ENCODE measurements at regions not wholly inside any gene's neighbourhood (a gene's known extent, or its start where the extent isn't known, plus 50 kb on each side); places are given as distances from the start of the nearest gene placed in this dataset.
"Not testable (repeated sequence)": the region's sequence is repeated elsewhere in the genome, so short reads cannot be mapped to it uniquely, and the experiment has no call there.

GRCh38 chr12:46084666-46085631, 94.6 kb upstream of the SCAF11 start:
- DNase-seq, result no peak

DNA sequence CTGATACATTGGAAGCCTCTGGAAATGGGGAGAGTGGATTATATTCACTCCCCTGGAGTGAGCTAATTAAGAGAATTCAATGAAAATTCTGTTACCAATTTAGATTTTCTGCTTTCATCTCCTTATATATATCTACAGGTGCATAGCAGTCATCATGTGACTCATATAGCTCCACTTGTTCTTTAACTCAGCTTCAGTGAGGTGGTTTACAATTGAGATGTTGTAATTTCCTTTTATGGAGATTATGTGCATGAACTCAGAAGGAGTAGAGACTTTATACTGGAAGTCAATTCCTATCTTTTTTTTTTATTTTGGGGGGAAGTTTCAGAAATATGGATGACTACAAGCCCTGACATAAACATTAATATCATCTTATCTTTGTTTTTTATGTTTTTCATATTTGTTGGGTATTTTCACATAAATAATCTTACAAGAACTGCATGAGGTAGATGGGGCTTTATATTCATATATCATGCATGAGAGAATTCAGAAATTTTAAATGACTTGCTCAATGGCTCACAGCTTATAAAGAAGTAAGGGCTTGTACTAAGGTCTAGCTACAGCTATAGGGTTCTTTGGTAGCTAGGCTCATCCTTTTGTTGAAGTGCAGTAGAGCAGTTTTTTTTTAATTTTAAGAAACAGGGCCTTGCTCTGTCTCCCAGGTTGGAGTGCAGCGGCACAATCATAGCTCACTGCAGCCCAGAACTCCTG, 92.3 kb upstream of the SCAF11 start:
- DNase-seq, result no peak

- no peak for DNase-seq
Measured at GRCh38 chr12:46073321-46073720, 82.9 kb upstream of the SCAF11 start.

GRCh38 chr12:46071769-46072624, 81.6 kb upstream of the SCAF11 start:
- DNase-seq, result peak; percentile 71 to 77

GRCh38 chr12:46071335-46071734, 81.0 kb upstream of the SCAF11 start:
- peak in 1 of 2 experiments; percentile 1 for DNase-seq

- no peak for DNase-seq
Measured at GRCh38 chr12:46067094-46067493, 76.7 kb upstream of the SCAF11 start.

- no peak for DNase-seq
Measured at GRCh38 chr12:46065412-46066166, 75.2 kb upstream of the SCAF11 start.

DNA sequence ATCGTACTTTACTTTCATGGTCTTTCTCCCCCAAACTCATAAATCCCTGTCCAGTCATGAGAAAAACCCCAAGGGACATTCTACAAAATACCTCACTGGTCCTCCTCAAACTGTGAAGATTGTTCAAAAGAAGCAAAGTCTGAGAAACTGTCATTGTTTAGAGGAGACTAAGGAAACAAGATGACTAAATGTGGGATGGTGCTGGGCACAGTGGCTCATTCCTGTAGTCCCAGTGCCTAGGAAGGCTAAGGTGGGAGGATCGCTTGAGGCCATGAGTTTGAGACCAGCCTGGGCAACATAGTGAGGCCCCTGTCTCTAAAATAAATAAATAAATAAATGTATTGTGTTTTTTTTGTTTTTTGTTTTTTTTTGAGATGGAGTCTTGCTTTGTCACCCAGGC, 74.2 kb upstream of the SCAF11 start:
- no peak for DNase-seq

DNA sequence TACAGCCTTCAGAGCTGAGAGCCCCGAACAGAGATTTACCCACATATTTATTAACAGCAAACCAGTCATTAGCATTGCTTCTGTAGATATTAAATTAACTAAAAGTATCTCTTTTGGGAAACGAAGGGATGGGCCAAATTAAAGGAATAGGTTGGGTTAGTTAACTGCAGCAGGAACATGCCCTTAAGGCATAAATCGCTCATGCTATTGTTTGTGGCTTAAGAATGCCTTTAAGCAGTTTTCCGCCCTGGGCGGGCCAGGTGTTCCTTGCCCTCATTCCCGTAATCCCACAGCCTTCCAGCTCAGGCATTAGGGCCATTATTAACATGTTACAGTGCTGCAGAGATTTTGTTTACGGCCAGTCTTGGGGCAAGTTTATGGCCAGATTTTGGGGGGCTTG, 68.3 kb upstream of the SCAF11 start:
- DNase-seq, result not testable (repeated sequence)

DNA sequence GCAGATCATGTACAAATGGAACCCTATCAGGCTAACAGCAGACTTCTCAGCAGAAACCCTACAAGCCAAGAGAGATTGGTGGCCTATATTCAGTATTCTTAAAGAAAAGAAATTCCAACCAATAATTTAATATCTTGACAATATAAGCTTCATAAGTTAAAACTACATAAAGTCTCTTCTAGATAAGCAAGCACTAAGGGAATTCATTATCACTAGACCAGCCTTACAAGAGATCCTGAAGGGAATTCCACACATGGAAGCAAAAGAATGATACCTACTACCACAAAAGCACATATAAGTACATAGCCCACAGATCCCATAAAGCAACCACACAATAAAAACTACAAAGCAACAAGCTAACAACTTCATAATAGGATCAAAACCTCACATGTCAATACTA, 60.4 kb upstream of the SCAF11 start:
- DNase-seq, result no peak

DNA sequence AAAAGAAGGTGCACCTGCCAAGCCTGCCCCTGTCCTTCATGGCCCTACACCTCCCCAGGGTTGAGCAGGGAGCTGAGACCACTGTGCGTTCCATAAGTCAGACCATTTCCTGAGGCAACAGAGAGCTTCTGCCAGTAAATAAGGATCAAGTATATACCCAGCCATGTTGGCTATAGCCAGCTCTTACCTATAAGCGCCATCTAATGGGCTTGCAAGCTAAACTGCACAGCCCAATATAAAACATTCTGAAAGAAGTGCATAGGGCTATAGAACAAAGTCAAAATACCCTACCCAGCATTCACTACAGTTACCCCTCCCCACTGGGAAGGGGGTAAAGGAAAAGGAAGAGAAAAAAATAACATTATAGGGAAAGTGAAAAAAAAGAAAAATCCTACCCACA, 59.3 kb upstream of the SCAF11 start:
- DNase-seq, result no peak

DNA sequence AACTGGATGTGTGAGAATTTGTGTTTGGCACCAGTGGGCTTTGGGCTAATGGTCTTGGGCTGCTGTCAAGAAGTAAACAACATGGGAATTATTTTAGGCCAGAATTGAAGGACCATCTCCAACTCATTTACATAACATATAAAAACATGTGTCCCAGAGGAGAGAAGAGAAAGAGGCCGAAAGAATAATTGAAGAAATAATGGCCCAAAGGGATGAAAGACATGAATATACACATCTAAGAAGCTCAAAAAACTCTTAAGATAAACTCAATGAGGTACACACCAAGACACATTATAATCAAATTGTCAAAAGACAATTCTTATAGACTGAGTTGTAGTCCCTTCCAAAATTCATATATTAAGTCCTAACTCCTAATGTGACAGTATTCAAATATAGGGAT, 56.1 kb upstream of the SCAF11 start:
- DNase-seq, result no peak

- DNase-seq, result no peak
Measured at GRCh38 chr12:46043972-46044520, 53.7 kb upstream of the SCAF11 start.
